Suprapubic skin (tissue), 4 donors: ENCODE measurements at regions not wholly inside any gene's neighbourhood (a gene's known extent, or its start where the extent isn't known, plus 50 kb on each side); places are given as distances from the start of the nearest gene placed in this dataset.
"Not testable (repeated sequence)": the region's sequence is repeated elsewhere in the genome, so short reads cannot be mapped to it uniquely, and the experiment has no call there.

Experiments
- DNase-seq, 2 donors: peaks; one replicate each; pipeline ENCODE4 v3.0.0-alpha.2; 2019; ENCODE audit warnings: low spot score in 2 of 2
- H3K27ac ChIP-seq: fragments of 200-600 bp; sonication (generic); one replicate; pipeline ENCODE4 v1.5.1; 2019
- H3K27me3 ChIP-seq: fragments of 200-600 bp; sonication (generic); one replicate; pipeline ENCODE4 v1.5.1; 2019
- H3K36me3 ChIP-seq: fragments of 200-600 bp; sonication (generic); one replicate; pipeline ENCODE4 v1.5.1; 2019
- H3K4me1 ChIP-seq: fragments of 200-600 bp; sonication (generic); one replicate; pipeline ENCODE4 v1.5.1; 2019
- H3K4me3 ChIP-seq: fragments of 200-600 bp; sonication (generic); one replicate; pipeline ENCODE4 v1.5.1; 2019; ENCODE audit warnings: mild to moderate bottlenecking
- H3K9me3 ChIP-seq: fragments of 200-600 bp; sonication (generic); one replicate; pipeline ENCODE4 v1.5.1; 2019
- EP300 ChIP-seq: sonication (generic); formaldehyde crosslinking; IDR thresholded peaks from one replicate; pipeline ENCODE4 v1.6.1; 2017; ENCODE audit warnings: antibody characterized with exemption
- POLR2A ChIP-seq, 2 donors: fragments of 450-650 bp; IDR thresholded peaks; one replicate each; pipeline ENCODE4 v1.6.1; 2017; ENCODE audit warnings: antibody characterized with exemption in 2 of 2, mild to moderate bottlenecking in 2 of 2, moderate library complexity in 2 of 2
- POLR2AphosphoS5 ChIP-seq, 3 donors: sonication (generic); formaldehyde crosslinking; IDR thresholded peaks; one replicate each; pipeline ENCODE4 v1.6.1; 2017; ENCODE audit warnings: antibody characterized with exemption in 3 of 3
- WGBS: methylation state at CpG from one replicate; pipeline ENCODE4 v1.1.5; 2018; 5-methylcytosine and 5-hydroxymethylcytosine counted together
- TF ChIP-seq, protein P1 (sequence below), 2 donors: fragments of 200-600 bp in 1 of 2; fragments of 450-650 bp in 1 of 2; sonication (generic) in 1 of 2; IDR thresholded peaks; one replicate each; pipeline ENCODE4 v1.5.1; 2016 to 2019; ENCODE audit warnings: antibody characterized with exemption in 2 of 2, mild to moderate bottlenecking in 1 of 2, moderate library complexity in 1 of 2

DNA sequence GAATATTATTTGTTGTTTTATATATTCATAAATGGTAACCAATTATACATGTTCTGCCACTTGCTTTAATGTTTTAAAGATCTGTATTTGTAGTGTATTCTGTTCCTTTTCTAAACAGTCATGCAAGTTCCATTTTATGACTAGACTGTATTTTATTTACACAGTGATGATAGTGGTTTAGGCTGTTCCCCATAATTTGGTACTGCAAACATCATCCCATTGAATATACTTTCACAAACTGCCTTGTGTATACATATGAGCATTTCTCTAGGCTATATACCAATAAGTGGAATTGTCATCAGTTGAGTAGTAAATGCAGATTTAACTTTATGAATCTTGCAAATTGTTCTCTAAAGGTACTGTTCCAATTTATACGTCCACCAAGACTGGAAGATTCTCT, 738.0 kb downstream of the EPHA7 start:
- H3K4me3 ChIP-seq: no peak overlapping the region
- WGBS: 91% methylated on average over 1 of the region's 1 CpG
- no peak for DNase-seq
- H3K36me3 ChIP-seq: no peaks in the 10 kb centered on the region
- no peak overlapping the region for H3K27ac ChIP-seq
- TF ChIP-seq POLR2AphosphoS5 (IDR thresholded peaks at IDR 0.05): no peak
- no peak for TF ChIP-seq POLR2A (IDR thresholded peaks at IDR 0.05)
- no peak for TF ChIP-seq EP300
- TF ChIP-seq, protein P1, sequence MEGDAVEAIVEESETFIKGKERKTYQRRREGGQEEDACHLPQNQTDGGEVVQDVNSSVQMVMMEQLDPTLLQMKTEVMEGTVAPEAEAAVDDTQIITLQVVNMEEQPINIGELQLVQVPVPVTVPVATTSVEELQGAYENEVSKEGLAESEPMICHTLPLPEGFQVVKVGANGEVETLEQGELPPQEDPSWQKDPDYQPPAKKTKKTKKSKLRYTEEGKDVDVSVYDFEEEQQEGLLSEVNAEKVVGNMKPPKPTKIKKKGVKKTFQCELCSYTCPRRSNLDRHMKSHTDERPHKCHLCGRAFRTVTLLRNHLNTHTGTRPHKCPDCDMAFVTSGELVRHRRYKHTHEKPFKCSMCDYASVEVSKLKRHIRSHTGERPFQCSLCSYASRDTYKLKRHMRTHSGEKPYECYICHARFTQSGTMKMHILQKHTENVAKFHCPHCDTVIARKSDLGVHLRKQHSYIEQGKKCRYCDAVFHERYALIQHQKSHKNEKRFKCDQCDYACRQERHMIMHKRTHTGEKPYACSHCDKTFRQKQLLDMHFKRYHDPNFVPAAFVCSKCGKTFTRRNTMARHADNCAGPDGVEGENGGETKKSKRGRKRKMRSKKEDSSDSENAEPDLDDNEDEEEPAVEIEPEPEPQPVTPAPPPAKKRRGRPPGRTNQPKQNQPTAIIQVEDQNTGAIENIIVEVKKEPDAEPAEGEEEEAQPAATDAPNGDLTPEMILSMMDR (IDR thresholded peaks at IDR 0.05): no peak
- no peaks in the 10 kb centered on the region for H3K27me3 ChIP-seq
- no peaks in the 10 kb centered on the region for H3K4me1 ChIP-seq
- H3K9me3 ChIP-seq: no peaks in the 10 kb centered on the region

DNA sequence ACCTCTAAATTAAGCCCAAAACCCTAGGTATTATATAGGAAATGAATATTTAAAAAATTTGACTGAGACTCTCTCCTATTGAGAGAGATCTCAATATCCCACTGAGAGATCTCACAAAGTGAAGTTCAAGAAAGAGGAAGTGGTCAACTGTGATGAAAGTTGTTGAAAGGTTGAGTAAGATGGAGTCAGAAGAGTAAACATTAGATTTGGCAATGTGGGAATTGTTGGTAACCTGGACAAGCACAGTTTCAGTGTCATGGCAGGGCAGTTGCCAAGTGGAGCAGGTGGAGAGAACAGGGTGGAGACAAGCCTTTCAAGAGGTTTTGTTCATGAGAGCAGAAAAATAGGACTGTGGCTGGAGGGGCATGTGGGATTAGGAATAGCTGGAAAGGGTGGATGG, 747.9 kb downstream of the EPHA7 start:
- not testable (repeated sequence) for H3K27me3 ChIP-seq, H3K9me3 ChIP-seq, H3K36me3 ChIP-seq, H3K27ac ChIP-seq, H3K4me3 ChIP-seq, DNase-seq, H3K4me1 ChIP-seq

GRCh38 chr6:92667843-92668242, 751.5 kb downstream of the EPHA7 start:
- TF ChIP-seq POLR2AphosphoS5 (IDR thresholded peaks at IDR 0.05): no peak
- TF ChIP-seq EP300: no peak
- TF ChIP-seq POLR2A (IDR thresholded peaks at IDR 0.05): no peak
- TF ChIP-seq, protein P1 (IDR thresholded peaks at IDR 0.05): no peak
- H3K9me3 ChIP-seq: no peaks in the 10 kb centered on the region
- WGBS: 55% methylated on average over 5 of the region's 5 CpGs

GRCh38 chr6:92648364-92649086, 770.8 kb downstream of the EPHA7 start:
- 72% methylated on average over 5 of the region's 5 CpGs for WGBS
- Histone ChIP-seq H3K36me3 (no peaks in the 10 kb centered on the region), H3K4me1 (no peaks in the 10 kb centered on the region), H3K27me3 (no peaks in the 10 kb centered on the region), H3K9me3 (no peaks in the 10 kb centered on the region), H3K4me3 (no peak overlapping the region), H3K27ac (no peak overlapping the region)
- TF ChIP-seq POLR2AphosphoS5 (IDR thresholded peaks at IDR 0.05): no peak
- no peak for DNase-seq

More at GRCh38 chr6:92667843-92668242, 751.5 kb downstream of the EPHA7 start:
- H3K4me1 ChIP-seq: no peaks in the 10 kb centered on the region
- H3K27me3 ChIP-seq: no peaks in the 10 kb centered on the region
- no peak for DNase-seq
- no peak overlapping the region for H3K27ac ChIP-seq
- H3K4me3 ChIP-seq: no peak overlapping the region
- no peaks in the 10 kb centered on the region for H3K36me3 ChIP-seq

GRCh38 chr6:92647630-92648029, 771.7 kb downstream of the EPHA7 start:
- 41% methylated on average over 5 of the region's 5 CpGs for WGBS
- Histone ChIP-seq H3K4me3 (no peak overlapping the region), H3K27ac (no peak overlapping the region), H3K4me1 (no peaks in the 10 kb centered on the region), H3K36me3 (no peaks in the 10 kb centered on the region), H3K9me3 (no peaks in the 10 kb centered on the region), H3K27me3 (no peaks in the 10 kb centered on the region)
- TF ChIP-seq POLR2A (IDR thresholded peaks at IDR 0.05): no peak
- TF ChIP-seq EP300: no peak
- TF ChIP-seq POLR2AphosphoS5 (IDR thresholded peaks at IDR 0.05): no peak
- TF ChIP-seq, protein P1 (IDR thresholded peaks at IDR 0.05): no peak
- no peak for DNase-seq

GRCh38 chr6:92644104-92644791, 775.1 kb downstream of the EPHA7 start:
- H3K27ac ChIP-seq, H3K36me3 ChIP-seq, H3K4me1 ChIP-seq, H3K4me3 ChIP-seq, H3K9me3 ChIP-seq, H3K27me3 ChIP-seq: not testable (repeated sequence)
- WGBS: 72% methylated on average over 25 of the region's 25 CpGs
- DNase-seq: peak in 1 of 2 donors; percentile 52
